Loucy (cell line): ENCODE measurements at regions not wholly inside any gene's neighbourhood (a gene's known extent, or its start where the extent isn't known, plus 50 kb on each side); places are given as distances from the start of the nearest gene placed in this dataset.

Source experiments
- H2AFZ ChIP-seq: fragments of 200-600 bp; sonication (generic); 2 replicates; pipeline ENCODE4 v1.6.0; 2016; ENCODE audit warnings: antibody characterized with exemption, mild to moderate bottlenecking, low read length, moderate library complexity
- H3F3A ChIP-seq: fragments of 200-600 bp; 2 replicates; pipeline ENCODE4 v1.6.0; 2016; ENCODE audit warnings: antibody characterized with exemption, low read depth, mild to moderate bottlenecking
- H3K27me3 ChIP-seq: fragments of 200-600 bp; sonication (generic); 2 replicates; pipeline ENCODE4 v1.6.1; 2014; ENCODE audit warnings: low read length, mild to moderate bottlenecking; ENCODE audit not compliant: insufficient read depth, poor library complexity, severe bottlenecking
- H3K36me3 ChIP-seq: fragments of 200-600 bp; sonication (generic); 2 replicates; pipeline ENCODE4 v1.6.1; 2016; ENCODE audit warnings: low read length; ENCODE audit not compliant: insufficient read depth
- H3K4me1 ChIP-seq: fragments of 200-600 bp; sonication (generic); 2 replicates; pipeline ENCODE4 v1.5.1; 2014; ENCODE audit warnings: low read length, mild to moderate bottlenecking; ENCODE audit not compliant: insufficient read depth, poor library complexity, severe bottlenecking
- H3K4me2 ChIP-seq: fragments of 200-600 bp; sonication (generic); 2 replicates; pipeline ENCODE4 v1.6.0; 2014; ENCODE audit warnings: antibody characterized with exemption, low read length, low read depth, mild to moderate bottlenecking; ENCODE audit not compliant: poor library complexity, severe bottlenecking
- H3K4me3 ChIP-seq: fragments of 200-600 bp; sonication (generic); 2 replicates; pipeline ENCODE4 v1.5.1; 2014; ENCODE audit warnings: low read length, mild to moderate bottlenecking, mixed read lengths; ENCODE audit not compliant: poor library complexity, severe bottlenecking
- H3K79me2 ChIP-seq: fragments of 200-600 bp; sonication (generic); 2 replicates; pipeline ENCODE4 v1.6.1; 2014; ENCODE audit warnings: low read length; ENCODE audit not compliant: insufficient read depth
- H3K9ac ChIP-seq: fragments of 200-600 bp; sonication (generic); 2 replicates; pipeline ENCODE4 v1.6.0; 2014; ENCODE audit warnings: mild to moderate bottlenecking, low read depth, low read length, moderate library complexity; ENCODE audit not compliant: poor library complexity, severe bottlenecking
- H3K9me2 ChIP-seq: fragments of 200-600 bp; sonication (generic); replicated peaks from 2 replicates; pipeline ENCODE4 v1.6.1; 2016; ENCODE audit warnings: low read depth, low read length, mixed read lengths
- H3K9me3 ChIP-seq: fragments of 200-600 bp; sonication (generic); 2 replicates; pipeline ENCODE4 v1.6.1; 2014; ENCODE audit warnings: mild to moderate bottlenecking, antibody characterized with exemption, low read length, low read depth; ENCODE audit not compliant: insufficient read depth
- H4K20me1 ChIP-seq: fragments of 200-600 bp; sonication (generic); 2 replicates; pipeline ENCODE4 v1.6.0; 2014; ENCODE audit warnings: antibody characterized with exemption, low read length, mild to moderate bottlenecking; ENCODE audit not compliant: insufficient read depth, poor library complexity, severe bottlenecking
- EZH2phosphoT487 ChIP-seq: fragments of 200-600 bp; IDR thresholded peaks from 2 replicates; pipeline ENCODE4 v1.6.1; 2018; ENCODE audit warnings: antibody characterized with exemption, mild to moderate bottlenecking, moderate library complexity, borderline replicate concordance
- TF ChIP-seq, protein P1 (sequence below): fragments of 200-600 bp; sonication (generic); conservative IDR thresholded peaks from 2 replicates; pipeline ENCODE4 v1.5.1; 2014; ENCODE audit warnings: mild to moderate bottlenecking, antibody characterized with exemption, low read length

- H3K4me3 ChIP-seq: no peak overlapping the region
- TF ChIP-seq, protein P1, sequence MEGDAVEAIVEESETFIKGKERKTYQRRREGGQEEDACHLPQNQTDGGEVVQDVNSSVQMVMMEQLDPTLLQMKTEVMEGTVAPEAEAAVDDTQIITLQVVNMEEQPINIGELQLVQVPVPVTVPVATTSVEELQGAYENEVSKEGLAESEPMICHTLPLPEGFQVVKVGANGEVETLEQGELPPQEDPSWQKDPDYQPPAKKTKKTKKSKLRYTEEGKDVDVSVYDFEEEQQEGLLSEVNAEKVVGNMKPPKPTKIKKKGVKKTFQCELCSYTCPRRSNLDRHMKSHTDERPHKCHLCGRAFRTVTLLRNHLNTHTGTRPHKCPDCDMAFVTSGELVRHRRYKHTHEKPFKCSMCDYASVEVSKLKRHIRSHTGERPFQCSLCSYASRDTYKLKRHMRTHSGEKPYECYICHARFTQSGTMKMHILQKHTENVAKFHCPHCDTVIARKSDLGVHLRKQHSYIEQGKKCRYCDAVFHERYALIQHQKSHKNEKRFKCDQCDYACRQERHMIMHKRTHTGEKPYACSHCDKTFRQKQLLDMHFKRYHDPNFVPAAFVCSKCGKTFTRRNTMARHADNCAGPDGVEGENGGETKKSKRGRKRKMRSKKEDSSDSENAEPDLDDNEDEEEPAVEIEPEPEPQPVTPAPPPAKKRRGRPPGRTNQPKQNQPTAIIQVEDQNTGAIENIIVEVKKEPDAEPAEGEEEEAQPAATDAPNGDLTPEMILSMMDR: no peak
- TF ChIP-seq EZH2phosphoT487: no peak
- H2AFZ ChIP-seq: no peak overlapping the region
- no peaks in the 10 kb centered on the region for H3K27me3 ChIP-seq
- no peaks in the 10 kb centered on the region for H3K9me2 ChIP-seq
- H4K20me1 ChIP-seq: no peaks in the 10 kb centered on the region
- H3K4me2 ChIP-seq: no peak overlapping the region
- H3K36me3 ChIP-seq: no peaks in the 10 kb centered on the region
- H3F3A ChIP-seq: no peaks in the 10 kb centered on the region
- no peaks in the 10 kb centered on the region for H3K79me2 ChIP-seq
- no peaks in the 10 kb centered on the region for H3K9me3 ChIP-seq
- no peaks in the 10 kb centered on the region for H3K4me1 ChIP-seq
- H3K9ac ChIP-seq: no peak overlapping the region
Observed at GRCh38 chr2:13020469-13020868, 303.7 kb downstream of the TRIB2 start.

GRCh38 chr2:13021470-13021957 lies 304.8 kb downstream of the TRIB2 start:
- Histone ChIP-seq H3K9me3 (no peaks in the 10 kb centered on the region), H3K79me2 (no peaks in the 10 kb centered on the region), H2AFZ (no peak overlapping the region), H3K27me3 (no peaks in the 10 kb centered on the region), H3K9me2 (no peaks in the 10 kb centered on the region), H3K4me1 (no peaks in the 10 kb centered on the region), H3K4me2 (no peak overlapping the region), H3F3A (no peaks in the 10 kb centered on the region), H3K36me3 (no peaks in the 10 kb centered on the region), H4K20me1 (no peaks in the 10 kb centered on the region), H3K9ac (no peak overlapping the region), H3K4me3 (no peak overlapping the region)
- TF ChIP-seq, protein P1: no peak
- no peak for TF ChIP-seq EZH2phosphoT487

GRCh38 chr2:13030606-13031005 lies 313.9 kb downstream of the TRIB2 start:
- Histone ChIP-seq H3K9ac (no peak overlapping the region), H3K79me2 (no peaks in the 10 kb centered on the region), H3F3A (no peaks in the 10 kb centered on the region), H3K4me2 (no peak overlapping the region), H3K9me2 (no peaks in the 10 kb centered on the region), H3K36me3 (no peaks in the 10 kb centered on the region), H3K27me3 (no peaks in the 10 kb centered on the region), H3K4me1 (no peaks in the 10 kb centered on the region), H4K20me1 (no peaks in the 10 kb centered on the region), H2AFZ (no peak overlapping the region), H3K9me3 (no peaks in the 10 kb centered on the region), H3K4me3 (no peak overlapping the region)
- TF ChIP-seq EZH2phosphoT487: no peak
- TF ChIP-seq, protein P1: no peak
